GM12873 (cell line): ENCODE measurements at regions not wholly inside any gene's neighbourhood (a gene's known extent, or its start where the extent isn't known, plus 50 kb on each side); places are given as distances from the start of the nearest gene placed in this dataset.

Experiments
- CTCF ChIP-seq: IDR thresholded peaks from 2 replicates; pipeline ENCODE4 v1.5.1; 2012; ENCODE audit warnings: low read depth, mild to moderate bottlenecking, moderate library complexity, low read length, control low read depth; ENCODE audit not compliant: insufficient read depth; ENCODE audit errors: missing control alignments

GRCh38 chr2:16034151-16034974 is 94.0 kb downstream of the MYCN start:
- TF ChIP-seq CTCF = peak; percentile 20

- TF ChIP-seq CTCF = no peak
Observed at GRCh38 chr2:16033032-16033293, 92.6 kb downstream of the MYCN start.

- TF ChIP-seq CTCF = no peak
Observed at GRCh38 chr2:16032282-16033031, 92.1 kb downstream of the MYCN start.

GRCh38 chr2:16031848-16032159 is 91.5 kb downstream of the MYCN start:
- no peak for TF ChIP-seq CTCF

- no peak for TF ChIP-seq CTCF
Observed at GRCh38 chr2:16031058-16031847, 90.9 kb downstream of the MYCN start.

GRCh38 chr2:16030206-16031057 is 90.1 kb downstream of the MYCN start:
- no peak for TF ChIP-seq CTCF

- no peak for TF ChIP-seq CTCF
Observed at GRCh38 chr2:16028644-16029043, 88.3 kb downstream of the MYCN start.
